Progenitor cell of endocrine pancreas (in vitro differentiated cells): ENCODE measurements at regions not wholly inside any gene's neighbourhood (a gene's known extent, or its start where the extent isn't known, plus 50 kb on each side); places are given as distances from the start of the nearest gene placed in this dataset.
"Not testable (repeated sequence)": the region's sequence is repeated elsewhere in the genome, so short reads cannot be mapped to it uniquely, and the experiment has no call there.

ENCODE experiments used
- DNase-seq: peaks from one replicate; pipeline ENCODE4 v3.0.0; 2021; ENCODE audit warnings: low spot score; ENCODE audit not compliant: unreplicated experiment
- H3K27ac Mint-ChIP-seq: 2 replicates; pipeline ENCODE4 v1.8.0; 2021; ENCODE audit warnings: mild to moderate bottlenecking, moderate library complexity, mixed read lengths
- H3K27me3 Mint-ChIP-seq: 2 replicates; pipeline ENCODE4 v1.8.0; 2021; ENCODE audit warnings: mixed read lengths
- H3K36me3 Mint-ChIP-seq: 2 replicates; pipeline ENCODE4 v1.8.0; 2022; ENCODE audit warnings: mixed read lengths; ENCODE audit not compliant: insufficient read depth
- H3K4me1 Mint-ChIP-seq: 2 replicates; pipeline ENCODE4 v1.8.0; 2021; ENCODE audit warnings: low read depth, mixed read lengths
- H3K4me3 Mint-ChIP-seq: 2 replicates; pipeline ENCODE4 v1.8.0; 2021; ENCODE audit warnings: low read depth, mild to moderate bottlenecking, moderate library complexity, mixed read lengths
- H3K9me3 Mint-ChIP-seq: 2 replicates; pipeline ENCODE4 v1.8.0; 2021; ENCODE audit warnings: low read depth, mixed read lengths
- TF ChIP-seq, protein P1 (sequence below): fragments of 200-600 bp; sonication (generic); IDR thresholded peaks from one replicate; pipeline ENCODE4 v1.5.0; 2021; ENCODE audit warnings: antibody characterized with exemption, mild to moderate bottlenecking; ENCODE audit not compliant: unreplicated experiment

DNA sequence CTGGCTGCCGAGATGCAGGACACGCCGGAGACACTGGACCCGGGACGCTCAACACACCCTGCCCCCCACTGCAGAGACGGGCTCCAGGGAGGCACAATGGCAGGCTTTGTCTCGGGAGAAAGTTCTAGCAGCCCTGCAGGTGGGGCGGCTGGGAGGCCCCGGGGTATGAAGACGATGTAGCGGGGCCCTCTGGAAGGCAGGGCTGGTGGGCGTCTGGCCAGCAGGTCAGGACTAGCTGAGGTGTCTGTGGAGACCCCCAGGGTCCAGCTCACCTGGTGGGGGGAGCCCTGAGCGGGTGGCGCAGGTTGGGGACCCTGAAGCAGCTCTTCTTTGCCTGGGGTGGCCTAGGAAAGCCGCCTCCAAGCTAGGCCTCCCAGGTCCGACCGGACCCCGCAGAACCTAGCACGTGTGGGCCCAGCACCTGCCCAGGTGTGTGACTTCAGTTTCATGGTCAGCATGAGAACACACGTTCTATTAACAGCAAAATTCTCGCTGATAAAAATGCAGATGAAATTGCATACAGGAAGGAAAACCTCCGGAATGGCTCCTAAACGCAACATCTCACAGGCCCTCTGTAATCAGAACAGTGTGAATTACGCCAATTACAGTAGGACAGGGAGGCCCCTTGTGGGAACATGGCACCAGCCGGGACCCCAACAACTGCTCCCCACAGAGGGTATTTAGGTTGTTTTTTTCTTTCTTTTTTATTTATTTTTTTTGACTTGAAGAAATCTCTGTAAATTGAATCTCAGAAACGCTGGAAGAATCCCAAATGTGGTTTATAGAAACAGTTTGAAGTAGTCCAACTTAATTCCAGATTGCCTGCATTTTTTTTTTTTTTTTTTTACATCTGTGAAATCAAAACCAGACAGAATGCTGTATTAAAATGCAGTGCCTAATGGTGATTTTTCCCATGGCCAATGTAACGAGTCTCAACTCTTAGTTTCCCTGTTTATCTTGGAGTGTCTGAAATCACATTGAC is 195.6 kb upstream of the ZNF469 start:
- DNase-seq, H3K36me3 Mint-ChIP-seq, H3K27me3 Mint-ChIP-seq, H3K27ac Mint-ChIP-seq, H3K4me1 Mint-ChIP-seq, H3K4me3 Mint-ChIP-seq, H3K9me3 Mint-ChIP-seq: not testable (repeated sequence)

DNA sequence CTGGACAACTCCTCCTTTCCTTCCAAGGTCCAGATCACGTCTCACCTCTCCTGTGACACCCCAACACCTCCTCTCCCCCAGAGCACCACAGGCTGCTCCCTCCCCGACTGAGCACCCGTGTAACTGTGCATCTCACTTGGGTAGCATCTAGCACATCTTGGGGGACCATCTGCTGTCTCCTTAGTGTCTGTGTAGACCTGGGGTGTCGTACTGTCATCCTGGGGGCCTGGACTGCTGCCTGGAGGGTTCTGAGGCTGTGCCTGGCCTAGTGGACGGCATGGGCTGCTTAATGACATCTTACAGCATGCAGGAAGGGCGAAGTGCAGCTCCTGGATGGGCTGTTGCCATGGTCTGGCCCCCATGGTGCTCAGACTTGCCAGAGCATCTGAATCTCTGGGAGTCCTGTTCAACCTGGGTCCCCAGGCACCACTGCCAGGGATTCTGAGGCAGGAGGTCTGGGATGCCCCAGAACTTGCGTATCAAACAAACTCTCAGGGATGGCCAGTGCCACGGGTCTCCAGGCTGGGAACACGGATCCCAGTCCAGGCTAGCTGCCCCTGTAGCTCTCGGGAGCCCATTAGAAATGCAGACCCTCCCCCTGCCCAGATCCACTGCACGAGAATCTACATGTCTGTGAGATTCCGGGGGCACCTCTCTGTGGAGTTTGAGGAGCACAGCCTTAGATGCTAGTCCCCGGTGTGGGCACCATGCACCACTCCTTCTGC is 194.4 kb upstream of the ZNF469 start:
- not testable (repeated sequence) for H3K9me3 Mint-ChIP-seq, H3K36me3 Mint-ChIP-seq, H3K27me3 Mint-ChIP-seq, DNase-seq, H3K4me1 Mint-ChIP-seq, H3K27ac Mint-ChIP-seq, H3K4me3 Mint-ChIP-seq

DNA sequence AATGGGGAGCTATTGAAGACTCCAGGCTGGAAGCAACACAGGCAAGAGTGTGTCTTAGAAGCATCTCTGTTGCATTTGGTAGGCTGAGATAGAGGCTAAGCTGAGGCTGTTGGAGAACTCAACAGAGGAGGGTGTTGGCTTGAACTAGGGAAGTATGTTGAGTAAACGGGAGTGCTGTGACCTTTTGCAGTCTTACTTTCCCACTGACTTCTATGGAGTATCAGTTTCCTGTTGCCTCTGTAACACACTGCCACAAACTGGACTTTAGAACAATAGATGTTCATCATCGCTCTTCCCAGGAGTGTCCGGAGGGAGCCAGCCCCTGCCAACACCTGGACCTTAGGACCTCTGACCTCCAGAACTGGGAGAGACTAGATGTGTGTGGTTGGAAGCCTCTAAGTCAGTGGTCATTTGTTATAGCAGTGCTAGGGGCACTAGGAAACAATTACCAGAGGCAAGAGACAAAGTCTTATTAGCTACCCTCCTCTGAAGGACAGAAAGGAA is 192.1 kb upstream of the ZNF469 start:
- not testable (repeated sequence) for H3K36me3 Mint-ChIP-seq, H3K4me3 Mint-ChIP-seq, H3K27ac Mint-ChIP-seq, H3K4me1 Mint-ChIP-seq, DNase-seq, H3K9me3 Mint-ChIP-seq
- peaks cover 18% of the 10 kb centered on the region for H3K27me3 Mint-ChIP-seq

DNA sequence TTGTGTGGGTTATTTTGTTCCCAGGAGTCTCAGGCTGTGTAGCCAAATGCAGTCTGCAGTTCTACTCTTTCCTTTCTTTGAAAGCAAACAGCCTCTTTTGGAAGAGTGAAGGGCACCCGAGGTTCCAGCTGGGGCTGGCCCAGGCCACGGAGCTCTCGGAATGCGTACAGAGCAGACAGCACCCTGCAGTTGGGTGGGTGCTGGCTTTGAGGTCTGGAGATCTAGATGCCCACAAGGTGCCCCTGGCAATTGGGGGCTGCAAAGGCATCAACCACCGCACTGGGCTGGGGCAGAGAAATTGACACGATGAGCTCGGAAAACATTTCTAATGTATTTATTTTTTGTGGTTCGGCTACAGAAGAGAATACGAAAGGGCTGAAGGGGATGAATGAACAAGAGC is 191.6 kb upstream of the ZNF469 start:
- H3K9me3 Mint-ChIP-seq, H3K27ac Mint-ChIP-seq, DNase-seq, H3K36me3 Mint-ChIP-seq, H3K4me3 Mint-ChIP-seq, H3K4me1 Mint-ChIP-seq: not testable (repeated sequence)
- H3K27me3 Mint-ChIP-seq: peaks cover 23% of the 10 kb centered on the region

DNA sequence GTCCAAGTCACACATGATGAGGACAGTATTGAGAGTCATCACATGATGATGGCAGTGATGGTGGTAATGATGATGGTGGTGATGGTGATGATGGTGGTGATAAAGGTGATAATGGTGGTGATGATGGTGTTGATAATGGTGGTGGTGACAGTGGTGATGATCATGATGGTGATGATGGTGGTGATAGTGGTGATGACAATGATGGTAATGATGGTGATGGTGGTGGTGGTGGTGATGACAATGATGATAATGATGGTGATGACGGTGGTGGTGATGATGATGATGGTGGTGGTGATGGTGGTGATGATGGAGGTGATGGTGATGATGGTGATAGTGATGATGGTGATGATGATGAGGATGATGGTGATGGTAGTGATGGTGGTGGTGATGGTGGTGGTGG is 190.2 kb upstream of the ZNF469 start:
- no peak overlapping the region for H3K4me3 Mint-ChIP-seq
- H3K27ac Mint-ChIP-seq: no peak overlapping the region
- TF ChIP-seq, protein P1, sequence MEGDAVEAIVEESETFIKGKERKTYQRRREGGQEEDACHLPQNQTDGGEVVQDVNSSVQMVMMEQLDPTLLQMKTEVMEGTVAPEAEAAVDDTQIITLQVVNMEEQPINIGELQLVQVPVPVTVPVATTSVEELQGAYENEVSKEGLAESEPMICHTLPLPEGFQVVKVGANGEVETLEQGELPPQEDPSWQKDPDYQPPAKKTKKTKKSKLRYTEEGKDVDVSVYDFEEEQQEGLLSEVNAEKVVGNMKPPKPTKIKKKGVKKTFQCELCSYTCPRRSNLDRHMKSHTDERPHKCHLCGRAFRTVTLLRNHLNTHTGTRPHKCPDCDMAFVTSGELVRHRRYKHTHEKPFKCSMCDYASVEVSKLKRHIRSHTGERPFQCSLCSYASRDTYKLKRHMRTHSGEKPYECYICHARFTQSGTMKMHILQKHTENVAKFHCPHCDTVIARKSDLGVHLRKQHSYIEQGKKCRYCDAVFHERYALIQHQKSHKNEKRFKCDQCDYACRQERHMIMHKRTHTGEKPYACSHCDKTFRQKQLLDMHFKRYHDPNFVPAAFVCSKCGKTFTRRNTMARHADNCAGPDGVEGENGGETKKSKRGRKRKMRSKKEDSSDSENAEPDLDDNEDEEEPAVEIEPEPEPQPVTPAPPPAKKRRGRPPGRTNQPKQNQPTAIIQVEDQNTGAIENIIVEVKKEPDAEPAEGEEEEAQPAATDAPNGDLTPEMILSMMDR: no peak
- H3K4me1 Mint-ChIP-seq: peaks cover 3% of the 10 kb centered on the region
- DNase-seq: no peak
- no peaks in the 10 kb centered on the region for H3K9me3 Mint-ChIP-seq
- H3K36me3 Mint-ChIP-seq: no peaks in the 10 kb centered on the region
- H3K27me3 Mint-ChIP-seq: peaks cover 23% of the 10 kb centered on the region

DNA sequence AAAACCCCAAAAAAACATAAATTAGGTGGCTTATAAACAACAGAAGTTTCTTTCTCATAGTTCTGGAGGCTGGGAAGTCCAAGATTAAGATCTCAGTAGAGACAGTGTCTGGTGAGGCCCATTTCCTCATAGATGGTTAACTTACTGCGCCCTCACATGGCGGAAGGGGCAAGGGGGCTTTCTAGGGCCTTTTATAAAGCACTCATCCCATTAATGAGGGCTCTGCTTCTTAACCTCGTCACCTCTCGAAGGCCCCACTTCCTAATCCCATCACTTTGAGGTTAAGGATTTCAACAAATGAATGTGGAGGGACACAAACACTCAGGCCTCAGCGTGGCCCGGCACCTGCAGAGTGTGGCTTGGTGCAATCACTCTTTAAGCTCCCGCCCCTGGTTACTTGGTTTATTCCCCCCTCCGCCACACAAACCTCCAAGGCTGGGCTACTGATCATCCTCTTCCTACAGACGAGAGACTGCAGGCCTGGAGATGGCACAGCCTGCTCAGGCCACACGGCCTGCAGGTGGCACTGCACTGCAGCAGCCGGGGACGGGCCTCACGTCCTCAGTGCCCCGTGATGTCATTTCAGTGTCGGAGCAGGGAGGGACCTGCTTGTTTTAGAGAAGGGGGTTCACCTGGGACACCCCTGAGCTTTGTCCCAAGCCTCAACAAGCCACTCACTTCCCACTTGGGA is 188.9 kb upstream of the ZNF469 start:
- H3K9me3 Mint-ChIP-seq, H3K27ac Mint-ChIP-seq, H3K4me3 Mint-ChIP-seq, DNase-seq, H3K36me3 Mint-ChIP-seq, H3K4me1 Mint-ChIP-seq: not testable (repeated sequence)
- H3K27me3 Mint-ChIP-seq: peaks cover 23% of the 10 kb centered on the region
- TF ChIP-seq, protein P1: peak; percentile 70
